ENCODE measurements at regions not wholly inside any gene's neighbourhood (a gene's known extent, or its start where the extent isn't known, plus 50 kb on each side); places are given as distances from the start of the nearest gene placed in this dataset.
"Not testable (repeated sequence)": the region's sequence is repeated elsewhere in the genome, so short reads cannot be mapped to it uniquely, and the experiment has no call there.

GRCh38 chr2:138280999-138281695 lies 220.4 kb upstream of the SPOPL start:
- DNase-seq, result no peak

DNA sequence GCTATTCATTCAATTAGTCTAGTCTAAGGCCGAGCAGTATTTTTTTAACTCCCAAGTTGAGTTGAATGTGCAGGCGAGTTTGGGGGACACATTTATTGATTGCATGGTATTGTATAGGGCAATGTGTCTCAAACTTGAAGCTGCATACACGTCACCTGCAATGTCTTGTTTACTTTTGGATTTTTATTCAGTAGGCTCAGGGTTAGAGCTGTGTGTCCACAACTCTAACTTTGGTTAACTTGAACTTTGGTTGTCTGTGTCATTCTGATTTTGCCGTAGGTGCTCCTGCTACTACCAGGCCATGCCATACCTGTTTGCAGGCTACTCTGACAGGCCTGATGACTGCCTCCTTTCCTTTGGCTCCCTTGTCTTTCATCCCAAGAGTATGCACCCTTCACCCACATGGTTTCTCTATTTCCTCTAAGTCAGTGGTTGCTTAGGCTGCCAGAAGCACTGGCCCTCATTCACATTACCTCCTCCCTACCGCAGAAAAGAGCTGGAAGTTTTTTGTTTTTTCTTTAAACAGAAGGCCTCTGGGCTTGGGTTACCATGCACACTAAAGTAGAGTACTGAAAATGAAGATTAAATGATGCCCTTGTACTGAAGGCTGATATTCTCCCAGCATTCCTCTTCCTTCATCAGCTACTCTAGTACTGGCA lies 219.4 kb upstream of the SPOPL start:
- intact Hi-C loops (cut with DNase I), result no loop called here
- DNase-seq, result no peak

More at GRCh38 chr2:138280999-138281695, 220.4 kb upstream of the SPOPL start:
- intact Hi-C loops (cut with DNase I), result no loop called here

DNA sequence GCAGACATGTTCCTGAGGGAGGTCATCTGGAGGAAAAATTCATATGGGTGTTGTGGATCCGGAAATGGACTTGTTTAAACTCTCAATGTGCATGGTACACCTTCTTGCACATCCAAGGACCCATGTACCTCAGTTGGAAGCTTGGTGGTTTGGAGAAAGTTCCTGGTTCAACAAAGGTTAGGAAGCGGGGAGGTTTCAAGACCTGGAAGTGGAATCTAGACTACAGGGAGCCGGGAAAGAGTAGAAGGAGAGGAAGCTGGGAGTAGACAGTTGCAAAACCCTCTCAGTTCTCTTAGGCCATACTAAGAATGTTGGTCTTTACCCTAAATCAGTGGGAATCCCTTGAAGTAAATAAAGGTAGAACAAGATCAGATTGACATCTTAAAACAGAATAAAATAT lies 209.8 kb upstream of the SPOPL start:
- intact Hi-C loops (cut with DNase I), result no loop called here
- no peak for DNase-seq

- no peak for DNase-seq
- intact Hi-C loops (cut with DNase I), result no loop called here
Measured at GRCh38 chr2:138293045-138293444, 208.5 kb upstream of the SPOPL start.

- intact Hi-C loops (cut with DNase I), result no loop called here
- no peak for DNase-seq
Measured at GRCh38 chr2:138293549-138293948, 208.0 kb upstream of the SPOPL start.

DNA sequence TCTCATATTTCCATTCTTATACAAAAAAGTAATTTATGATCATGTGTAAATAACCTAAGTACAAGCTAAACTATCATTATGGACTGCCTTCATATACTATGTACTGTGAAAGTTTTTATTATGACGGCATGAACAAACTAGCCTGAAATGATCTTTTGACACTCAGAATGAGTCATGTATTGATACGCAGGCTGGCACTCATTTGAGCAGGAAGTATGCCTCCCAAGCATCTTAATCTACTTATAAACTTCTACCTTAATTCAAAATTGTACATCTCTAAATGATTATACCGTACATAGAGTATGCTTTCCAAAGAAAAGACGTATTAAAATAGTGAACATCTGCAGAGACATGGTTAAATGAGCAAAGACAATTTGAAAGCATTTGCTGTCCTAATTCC lies 207.1 kb upstream of the SPOPL start:
- no peak for DNase-seq
- intact Hi-C loops (cut with DNase I), result no loop called here

GRCh38 chr2:138296365-138296764 lies 205.2 kb upstream of the SPOPL start:
- DNase-seq, result no peak
- intact Hi-C loops (cut with DNase I), result no loop called here

- no peak for DNase-seq
- intact Hi-C loops (cut with DNase I), result no loop called here
Measured at GRCh38 chr2:138298120-138298814, 203.3 kb upstream of the SPOPL start.

DNA sequence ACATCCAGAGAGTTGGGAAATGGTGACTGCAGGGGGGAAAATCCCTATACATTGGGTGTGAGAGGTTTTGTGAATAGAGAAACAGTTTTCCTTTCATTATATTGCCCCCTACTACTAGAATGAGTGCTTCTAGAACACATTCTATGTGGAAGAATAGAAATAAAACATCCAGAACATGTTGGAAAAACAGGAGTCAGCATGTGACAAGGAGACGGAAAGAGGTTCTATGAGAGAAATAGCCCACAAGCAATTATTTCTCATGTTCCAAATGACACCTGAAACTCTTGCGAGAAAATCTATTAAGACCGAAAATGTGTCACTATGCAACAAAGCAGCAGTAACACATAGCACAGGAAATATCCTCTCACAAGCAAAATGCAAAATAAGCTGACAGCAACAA lies 202.7 kb upstream of the SPOPL start:
- intact Hi-C loops (cut with DNase I), result no loop called here
- DNase-seq, result no peak

- DNase-seq, result no peak
- intact Hi-C loops (cut with DNase I), result no loop called here
Measured at GRCh38 chr2:138306626-138307025, 194.9 kb upstream of the SPOPL start.

GRCh38 chr2:138307099-138307498 lies 194.5 kb upstream of the SPOPL start:
- intact Hi-C loops (cut with DNase I), result no loop called here
- no peak for DNase-seq

DNA sequence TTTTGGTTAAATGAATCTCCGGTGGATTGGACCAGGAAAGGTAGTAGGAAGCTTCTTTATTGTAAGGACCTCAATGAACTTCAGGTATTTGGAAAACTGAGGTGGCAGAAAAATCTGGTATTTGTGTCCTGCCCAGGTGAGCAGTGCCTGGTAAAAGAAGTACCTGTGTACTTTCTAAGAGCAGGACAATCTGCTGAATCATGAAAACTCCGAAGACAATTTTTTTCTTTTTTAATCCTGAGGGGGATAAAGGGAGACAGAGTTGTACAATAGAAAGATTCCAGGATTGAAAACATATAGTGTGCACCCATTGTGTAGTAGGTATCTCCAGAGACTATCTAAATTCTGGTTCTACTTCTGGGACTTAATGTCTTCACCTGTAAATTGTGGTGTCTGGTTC lies 191.8 kb upstream of the SPOPL start:
- no peak for DNase-seq
- intact Hi-C loops (cut with DNase I), result no loop called here

DNA sequence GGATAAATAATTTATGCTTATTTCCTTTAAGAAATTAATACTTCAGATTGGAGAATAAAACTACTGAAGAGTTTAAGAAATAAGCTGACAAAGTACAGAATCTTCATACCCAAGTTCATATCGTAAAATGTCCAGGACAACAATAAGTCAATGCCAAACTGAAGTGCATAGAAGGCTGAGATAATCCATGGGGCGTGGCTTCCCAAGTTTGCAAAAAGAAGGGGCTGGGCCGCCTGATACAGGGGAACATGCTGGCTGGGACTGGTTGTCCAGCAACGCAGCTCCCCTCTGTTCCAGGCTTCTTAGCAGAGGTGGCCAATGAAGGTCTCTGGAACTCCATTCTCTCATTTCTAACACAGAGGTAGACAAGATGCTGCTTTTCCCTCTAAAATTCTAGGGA lies 189.5 kb upstream of the SPOPL start:
- intact Hi-C loops (cut with DNase I), result no loop called here
- DNase-seq, result no peak

DNA sequence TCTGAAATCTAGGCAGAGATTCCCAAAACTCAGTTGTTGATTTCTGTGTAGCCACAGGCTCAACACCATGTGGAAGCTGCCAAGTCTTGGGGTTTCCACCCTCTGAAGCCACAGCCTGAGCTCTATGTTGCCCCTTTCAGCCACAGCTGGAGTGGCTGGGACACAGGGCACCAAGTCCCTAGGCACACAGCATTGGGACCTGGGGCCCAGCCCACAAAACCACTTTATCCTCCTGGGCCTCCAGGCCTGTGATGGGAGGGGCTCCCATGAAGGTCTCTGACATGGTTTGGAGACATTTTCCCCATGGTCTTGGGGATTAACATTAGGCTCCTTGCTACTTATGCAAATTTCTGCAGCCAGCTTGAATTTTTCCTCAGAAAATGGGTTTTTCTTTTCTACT lies 186.0 kb upstream of the SPOPL start:
- DNase-seq; intact Hi-C loops (cut with DNase I): not testable (repeated sequence)

DNA sequence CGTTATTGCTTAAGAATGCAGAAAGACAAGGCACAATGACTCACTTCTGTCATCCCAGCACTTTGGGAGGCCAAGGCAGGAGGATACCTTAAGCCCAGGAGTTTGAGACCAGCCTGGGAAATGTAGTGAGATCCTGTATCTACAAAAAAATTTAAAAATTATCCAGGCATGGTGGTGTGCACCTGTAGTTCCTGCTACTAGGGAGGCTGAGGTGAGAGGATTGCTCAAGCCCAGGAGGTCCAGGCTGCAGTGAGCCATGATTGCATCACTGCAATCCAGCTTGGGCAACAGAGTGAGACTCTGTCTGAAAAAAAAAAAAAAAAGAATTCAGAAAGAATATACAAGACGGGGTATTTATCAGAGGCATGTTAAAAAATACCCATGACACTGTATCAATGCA lies 182.0 kb upstream of the SPOPL start:
- intact Hi-C loops (cut with DNase I), result no loop called here
- no peak for DNase-seq

DNA sequence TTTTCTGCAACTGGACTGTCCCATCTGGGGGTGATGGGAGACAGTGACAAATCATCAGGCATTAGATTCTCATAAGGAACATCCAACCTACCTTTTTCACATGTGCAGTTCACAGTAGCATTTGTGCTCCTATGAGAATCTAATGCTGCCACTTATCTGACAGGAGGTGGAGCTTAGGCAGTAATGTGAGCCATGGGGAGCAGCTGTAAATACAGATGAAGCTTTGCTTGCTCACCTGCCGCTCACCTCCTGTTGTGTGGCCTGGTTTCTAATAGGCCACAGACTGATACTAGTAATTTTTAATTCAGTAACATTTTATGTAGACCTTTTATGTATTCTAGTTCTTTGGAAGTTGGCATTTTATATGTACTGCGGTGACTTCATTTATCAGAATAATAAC lies 180.1 kb upstream of the SPOPL start:
- DNase-seq, result no peak
- intact Hi-C loops (cut with DNase I), result no loop called here

DNA sequence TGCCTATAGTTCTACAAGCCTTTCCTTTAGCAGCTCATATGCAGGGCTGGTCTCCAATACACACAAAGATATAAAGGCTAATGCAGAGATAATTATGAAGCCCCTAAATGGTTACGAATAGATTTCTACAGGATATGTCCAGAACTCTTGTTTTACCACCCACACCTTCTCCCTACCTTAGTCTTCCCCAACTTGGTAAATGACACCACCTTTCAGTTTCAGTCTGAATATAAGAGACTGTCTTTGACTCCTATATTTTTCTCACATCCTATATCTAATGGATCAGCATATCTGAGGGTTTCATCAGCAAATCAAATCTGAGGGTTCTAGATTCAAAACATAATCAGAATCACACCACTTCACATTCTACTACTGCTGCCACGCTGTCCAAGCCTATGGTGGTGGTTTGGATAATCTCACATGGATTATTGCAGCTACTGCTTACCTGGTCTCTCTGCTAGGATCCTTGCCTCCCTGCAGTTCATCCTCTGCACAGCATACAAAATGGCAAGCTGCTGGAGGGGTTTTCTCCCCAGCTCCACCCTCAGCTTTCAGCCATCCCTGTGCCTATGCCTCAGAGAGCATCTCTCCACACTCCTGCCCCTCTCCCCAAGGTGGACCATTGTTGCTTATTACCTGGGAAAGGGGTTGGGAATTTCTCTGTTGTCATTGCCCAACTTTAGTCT lies 178.0 kb upstream of the SPOPL start:
- no peak for DNase-seq
- intact Hi-C loops (cut with DNase I), result no loop called here

DNA sequence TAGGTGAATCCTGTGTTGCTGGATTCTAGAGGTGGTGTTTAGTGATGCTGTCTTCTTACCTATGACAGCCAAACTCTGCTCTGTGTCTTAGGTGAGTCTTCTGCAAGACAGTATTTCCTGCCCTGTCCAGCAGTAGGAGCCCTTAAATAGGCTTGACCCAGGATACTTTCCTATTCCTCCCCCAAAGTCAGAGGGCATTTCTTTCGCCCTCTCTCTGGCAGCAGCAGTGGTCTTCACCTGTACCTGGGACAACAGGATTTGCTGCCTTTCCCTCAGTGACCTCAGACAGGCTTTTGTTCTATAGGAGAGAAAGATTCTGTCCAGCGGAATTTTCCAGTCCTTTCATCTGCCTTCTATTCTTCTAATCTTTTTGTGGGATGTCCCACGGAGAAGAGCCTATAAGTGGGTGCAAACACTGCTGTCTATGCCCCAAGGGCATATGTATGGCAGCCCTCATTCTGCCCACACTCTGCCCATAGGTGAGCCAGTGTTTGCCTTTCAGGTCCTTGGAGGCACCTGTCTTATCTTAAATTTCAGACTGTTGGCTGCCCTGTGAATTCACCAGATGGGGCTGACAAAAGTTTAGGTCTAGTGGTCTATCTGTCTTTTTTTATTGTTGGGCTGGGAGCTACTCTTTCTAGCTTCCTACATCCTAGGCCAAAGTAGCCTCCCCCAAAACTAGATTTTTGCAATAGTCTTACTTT lies 177.3 kb upstream of the SPOPL start:
- intact Hi-C loops (cut with DNase I), result no loop called here
- DNase-seq, result no peak

DNA sequence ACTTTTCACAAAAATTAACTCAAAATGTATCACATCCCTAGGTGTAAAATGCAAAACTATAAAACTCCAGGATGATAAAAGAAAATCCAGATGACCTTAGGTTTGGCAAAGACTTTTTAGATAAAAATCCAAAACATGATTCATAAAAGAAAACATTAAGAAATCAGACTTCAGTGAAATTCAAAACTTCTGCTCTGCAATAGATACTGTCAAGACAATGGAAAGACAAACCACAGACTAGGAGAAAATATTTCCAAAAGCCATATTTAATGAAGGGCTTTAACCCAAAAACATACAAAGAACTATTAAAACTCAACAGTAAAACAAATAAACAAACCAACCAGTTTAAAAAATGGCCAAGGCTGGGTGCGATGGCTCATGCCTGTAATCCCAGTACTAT lies 173.6 kb upstream of the SPOPL start:
- DNase-seq, result no peak
- intact Hi-C loops (cut with DNase I), result no loop called here

Data from head of caudate nucleus (tissue), 42 donors.